Activated CD8-positive, alpha-beta T cell treated with anti-CD3 and anti-CD28 coated beads, Interleukin-2, amount 10 ng/mL, durations not matched to agents 7 days and 5 days (primary cell): ENCODE measurements at regions not wholly inside any gene's neighbourhood (a gene's known extent, or its start where the extent isn't known, plus 50 kb on each side); places are given as distances from the start of the nearest gene placed in this dataset.

Experiments
- ATAC-seq: fragments of 150-1000 bp; cut with Tn5 transposase; one replicate; pipeline ENCODE4 v1.10.0; 2021; ENCODE audit warnings: moderate library complexity
- CTCF ChIA-PET: fragments of 350-600 bp; sonication (Branson Sonifier 250); formaldehyde crosslinking; loops from one replicate; lab custom pipeline; 2021; ENCODE audit warnings: antibody characterized with exemption; lab: Charles Lee
- POLR2A ChIA-PET: fragments of 350-600 bp; sonication (Branson Sonifier 250); formaldehyde crosslinking; loops from one replicate; lab custom pipeline; 2021; ENCODE audit warnings: antibody characterized with exemption; lab: Charles Lee
- DNase-seq: peaks from one replicate; pipeline ENCODE4 v3.0.0-alpha.2; 2020
- H3K27ac Mint-ChIP-seq: one replicate; pipeline ENCODE4 v1.8.0; 2021; ENCODE audit warnings: mild to moderate bottlenecking, mixed read lengths
- H3K27me3 Mint-ChIP-seq: one replicate; pipeline ENCODE4 v1.8.0; 2021; ENCODE audit warnings: low read depth, mixed read lengths
- H3K36me3 Mint-ChIP-seq: one replicate; pipeline ENCODE4 v1.8.0; 2021; ENCODE audit warnings: low read depth, mixed read lengths
- H3K4me1 Mint-ChIP-seq: one replicate; pipeline ENCODE4 v1.8.0; 2021; ENCODE audit warnings: low read depth, mixed read lengths
- H3K4me3 Mint-ChIP-seq: one replicate; pipeline ENCODE4 v1.8.0; 2021; ENCODE audit warnings: mild to moderate bottlenecking, mixed read lengths
- H3K9me3 Mint-ChIP-seq: one replicate; pipeline ENCODE4 v1.8.0; 2022; ENCODE audit warnings: mixed read lengths; ENCODE audit not compliant: insufficient read depth

DNA sequence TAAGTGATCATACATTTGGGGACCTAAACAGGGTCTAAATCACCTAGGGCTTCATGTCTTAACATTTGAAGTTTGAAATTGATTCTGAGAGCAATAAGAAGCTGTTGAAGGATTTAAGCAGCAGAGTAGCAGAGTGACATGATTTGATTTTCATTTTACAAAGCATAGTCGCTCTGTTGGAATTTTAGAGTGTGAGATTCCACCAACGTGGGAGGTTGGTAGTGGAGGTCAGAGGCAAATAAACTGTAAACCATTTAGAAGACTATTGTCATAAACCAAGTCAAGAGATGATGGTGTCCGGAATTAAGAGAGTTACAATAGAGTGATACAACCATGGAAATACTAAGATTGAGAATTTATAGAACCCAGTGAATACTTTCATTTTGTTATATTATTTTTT lies 52.7 kb upstream of the ZDHHC17 start:
- DNase-seq (no peak), ATAC-seq (no peak)
- CTCF ChIA-PET: no interaction called here
- POLR2A ChIA-PET: no interaction called here
- Mint-ChIP-seq H3K9me3 (no peaks in the 10 kb centered on the region), H3K36me3 (no peaks in the 10 kb centered on the region), H3K27ac (no peak overlapping the region), H3K27me3 (no peaks in the 10 kb centered on the region), H3K4me3 (no peak overlapping the region), H3K4me1 (peaks cover 1% of the 10 kb centered on the region)

DNA sequence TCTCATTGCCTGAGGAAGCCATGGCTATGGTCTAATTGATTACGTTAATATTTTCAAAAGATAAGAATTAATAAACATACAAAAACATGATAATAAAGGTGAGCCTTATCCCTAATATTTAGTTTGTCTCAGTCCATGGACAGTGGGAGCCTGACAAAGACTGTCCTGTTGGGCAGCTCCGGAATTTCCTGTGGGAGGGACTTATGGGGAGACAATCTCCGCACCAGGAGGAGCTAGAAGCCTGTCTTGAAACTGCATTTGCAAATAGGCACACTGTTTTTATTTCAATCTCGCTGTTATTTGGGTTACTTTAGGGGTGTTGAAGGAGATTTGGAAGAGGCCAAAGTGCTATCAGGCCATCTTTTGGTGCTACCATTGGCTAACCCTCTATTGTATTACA lies 50.8 kb upstream of the ZDHHC17 start:
- no peak overlapping the region for H3K4me3 Mint-ChIP-seq
- CTCF ChIA-PET: interaction anchor here (1.1 kb wide), 1 partner anchor 92 kb away, joined by 3 read pairs; no protein-coding TSS in a partner anchor
- POLR2A ChIA-PET: no interaction called here
- DNase-seq: no peak
- H3K27me3 Mint-ChIP-seq: no peaks in the 10 kb centered on the region
- ATAC-seq: no peak
- no peaks in the 10 kb centered on the region for H3K4me1 Mint-ChIP-seq
- no peak overlapping the region for H3K27ac Mint-ChIP-seq
- H3K9me3 Mint-ChIP-seq: no peaks in the 10 kb centered on the region
- no peaks in the 10 kb centered on the region for H3K36me3 Mint-ChIP-seq

DNA sequence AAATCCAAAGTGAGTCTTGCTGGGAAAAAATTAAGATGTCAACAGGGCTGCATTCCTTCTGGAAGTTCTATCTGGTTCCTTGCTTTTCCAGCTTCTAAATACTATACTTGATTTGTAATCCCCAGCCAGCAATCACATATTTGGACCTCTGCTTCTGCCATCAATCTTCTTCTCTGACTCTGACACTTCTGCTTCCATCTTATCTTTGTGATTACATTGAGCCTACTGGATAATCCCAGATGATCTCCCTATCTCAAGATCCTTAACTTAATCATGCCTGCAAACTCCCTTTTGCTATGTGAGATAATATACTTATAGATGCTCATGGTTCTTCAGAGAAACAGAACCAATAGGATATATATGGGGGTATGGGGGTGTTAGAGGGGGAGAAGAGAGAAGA lies 49.9 kb upstream of the ZDHHC17 start:
- Mint-ChIP-seq H3K36me3 (no peaks in the 10 kb centered on the region), H3K4me1 (no peaks in the 10 kb centered on the region), H3K9me3 (no peaks in the 10 kb centered on the region), H3K4me3 (no peak overlapping the region), H3K27me3 (no peaks in the 10 kb centered on the region), H3K27ac (no peak overlapping the region)
- ChIA-PET POLR2A (no interaction called here), CTCF (interaction anchor here (1.1 kb wide), 1 partner anchor 93 kb away, joined by 3 read pairs; no protein-coding TSS in a partner anchor)
- ATAC-seq: no peak
- DNase-seq: no peak
